Body of pancreas (tissue), 4 donors: ENCODE measurements at regions not wholly inside any gene's neighbourhood (a gene's known extent, or its start where the extent isn't known, plus 50 kb on each side); places are given as distances from the start of the nearest gene placed in this dataset.

Source experiments
- POLR2A ChIP-seq, 3 donors: fragments of 450-650 bp; IDR thresholded peaks; one replicate each; pipeline ENCODE4 v1.6.1; 2016; ENCODE audit warnings: antibody characterized with exemption in 3 of 3, mild to moderate bottlenecking in 2 of 3
- TF ChIP-seq, protein P1 (sequence below), 7 experiments: fragments of 450-650 bp in 4 of 7; fragments of 200-600 bp in 3 of 7; sonication (generic) in 3 of 7; IDR thresholded peaks; one replicate each; pipeline ENCODE4 v1.5.1; 2016 to 2019; ENCODE audit warnings: antibody characterized with exemption in 7 of 7

DNA sequence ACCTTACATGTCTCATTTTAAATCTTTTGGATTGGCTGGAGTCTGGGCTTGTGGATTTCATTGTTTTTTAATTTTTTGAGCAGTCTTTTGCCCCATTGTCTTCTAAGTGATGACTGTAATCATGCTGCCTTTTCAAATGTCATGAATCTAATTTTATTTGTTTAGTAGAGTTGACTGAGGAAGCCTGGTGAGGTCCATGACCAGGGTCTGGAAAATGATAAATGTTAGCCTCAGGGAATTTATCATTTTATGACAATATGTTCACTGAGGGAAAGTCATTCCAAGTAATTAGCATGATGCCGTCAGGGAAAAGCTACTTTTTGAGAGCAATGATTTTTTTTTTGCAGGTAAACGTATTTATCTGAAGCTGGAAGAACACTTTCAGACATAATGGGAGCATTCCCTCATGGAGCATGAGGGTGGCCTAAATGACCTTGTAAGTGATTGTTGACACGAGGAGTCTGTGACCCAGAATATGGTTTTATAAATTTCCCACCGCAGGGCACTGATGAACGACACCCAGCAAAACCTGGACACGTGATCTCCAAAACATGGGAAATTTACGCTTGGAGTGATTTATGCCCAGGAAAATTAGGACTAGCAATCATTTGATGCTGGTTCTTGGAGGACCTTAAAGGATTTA, 155.3 kb upstream of the NABP1 start:
- TF ChIP-seq, protein P1, sequence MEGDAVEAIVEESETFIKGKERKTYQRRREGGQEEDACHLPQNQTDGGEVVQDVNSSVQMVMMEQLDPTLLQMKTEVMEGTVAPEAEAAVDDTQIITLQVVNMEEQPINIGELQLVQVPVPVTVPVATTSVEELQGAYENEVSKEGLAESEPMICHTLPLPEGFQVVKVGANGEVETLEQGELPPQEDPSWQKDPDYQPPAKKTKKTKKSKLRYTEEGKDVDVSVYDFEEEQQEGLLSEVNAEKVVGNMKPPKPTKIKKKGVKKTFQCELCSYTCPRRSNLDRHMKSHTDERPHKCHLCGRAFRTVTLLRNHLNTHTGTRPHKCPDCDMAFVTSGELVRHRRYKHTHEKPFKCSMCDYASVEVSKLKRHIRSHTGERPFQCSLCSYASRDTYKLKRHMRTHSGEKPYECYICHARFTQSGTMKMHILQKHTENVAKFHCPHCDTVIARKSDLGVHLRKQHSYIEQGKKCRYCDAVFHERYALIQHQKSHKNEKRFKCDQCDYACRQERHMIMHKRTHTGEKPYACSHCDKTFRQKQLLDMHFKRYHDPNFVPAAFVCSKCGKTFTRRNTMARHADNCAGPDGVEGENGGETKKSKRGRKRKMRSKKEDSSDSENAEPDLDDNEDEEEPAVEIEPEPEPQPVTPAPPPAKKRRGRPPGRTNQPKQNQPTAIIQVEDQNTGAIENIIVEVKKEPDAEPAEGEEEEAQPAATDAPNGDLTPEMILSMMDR (IDR thresholded peaks at IDR 0.05), result no peak
- no peak for TF ChIP-seq POLR2A (IDR thresholded peaks at IDR 0.05)
